HFFc6 (cell line): ENCODE measurements at regions not wholly inside any gene's neighbourhood (a gene's known extent, or its start where the extent isn't known, plus 50 kb on each side); places are given as distances from the start of the nearest gene placed in this dataset.

Experiments
- DNase-seq: peaks from one replicate; pipeline ENCODE4 v3.0.0-alpha.2; 2018
- H3K27ac Mint-ChIP-seq: 2 replicates; pipeline ENCODE4 v1.8.0; 2020; ENCODE audit warnings: mild to moderate bottlenecking, mixed read lengths
- H3K27me3 Mint-ChIP-seq: 2 replicates; pipeline ENCODE4 v1.8.0; 2021; ENCODE audit warnings: mild to moderate bottlenecking, moderate library complexity, mixed read lengths; ENCODE audit not compliant: insufficient read depth
- H3K36me3 Mint-ChIP-seq: 2 replicates; pipeline ENCODE4 v1.8.0; 2021; ENCODE audit warnings: low read depth, mixed read lengths
- H3K4me1 Mint-ChIP-seq: 2 replicates; pipeline ENCODE4 v1.8.0; 2020; ENCODE audit warnings: low read depth, mixed read lengths
- H3K4me3 Mint-ChIP-seq: 2 replicates; pipeline ENCODE4 v1.8.0; 2020; ENCODE audit warnings: mild to moderate bottlenecking, moderate library complexity, mixed read lengths
- H3K9me3 Mint-ChIP-seq: 2 replicates; pipeline ENCODE4 v1.8.0; 2020; ENCODE audit warnings: mild to moderate bottlenecking, mixed read lengths
- TF ChIP-seq, protein P1 (sequence below): fragments of 200-600 bp; sonication (generic); IDR thresholded peaks from 2 replicates; pipeline ENCODE4 v1.5.0; 2021; ENCODE audit warnings: antibody characterized with exemption, mild to moderate bottlenecking

DNA sequence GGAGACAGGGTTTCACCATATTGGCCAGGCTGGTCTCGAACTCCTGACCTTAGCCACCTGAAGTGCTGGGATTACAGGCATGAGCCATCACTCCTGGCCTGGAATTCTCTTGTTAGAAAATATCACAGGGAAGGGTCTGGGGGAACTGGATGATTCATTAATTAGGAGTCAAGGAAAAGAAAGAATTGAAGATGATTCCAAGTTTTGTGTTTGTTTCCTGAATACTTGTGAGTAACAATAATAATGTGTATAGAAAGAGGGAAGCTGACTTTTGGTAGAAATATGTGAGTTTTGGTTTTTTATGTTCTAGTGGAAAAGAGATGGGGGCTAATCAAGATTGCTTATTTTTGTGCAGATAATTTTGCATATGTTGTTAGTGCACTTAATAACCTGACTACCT is 77.3 kb upstream of the CLNK start:
- TF ChIP-seq, protein P1, sequence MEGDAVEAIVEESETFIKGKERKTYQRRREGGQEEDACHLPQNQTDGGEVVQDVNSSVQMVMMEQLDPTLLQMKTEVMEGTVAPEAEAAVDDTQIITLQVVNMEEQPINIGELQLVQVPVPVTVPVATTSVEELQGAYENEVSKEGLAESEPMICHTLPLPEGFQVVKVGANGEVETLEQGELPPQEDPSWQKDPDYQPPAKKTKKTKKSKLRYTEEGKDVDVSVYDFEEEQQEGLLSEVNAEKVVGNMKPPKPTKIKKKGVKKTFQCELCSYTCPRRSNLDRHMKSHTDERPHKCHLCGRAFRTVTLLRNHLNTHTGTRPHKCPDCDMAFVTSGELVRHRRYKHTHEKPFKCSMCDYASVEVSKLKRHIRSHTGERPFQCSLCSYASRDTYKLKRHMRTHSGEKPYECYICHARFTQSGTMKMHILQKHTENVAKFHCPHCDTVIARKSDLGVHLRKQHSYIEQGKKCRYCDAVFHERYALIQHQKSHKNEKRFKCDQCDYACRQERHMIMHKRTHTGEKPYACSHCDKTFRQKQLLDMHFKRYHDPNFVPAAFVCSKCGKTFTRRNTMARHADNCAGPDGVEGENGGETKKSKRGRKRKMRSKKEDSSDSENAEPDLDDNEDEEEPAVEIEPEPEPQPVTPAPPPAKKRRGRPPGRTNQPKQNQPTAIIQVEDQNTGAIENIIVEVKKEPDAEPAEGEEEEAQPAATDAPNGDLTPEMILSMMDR, result no peak
- no peak overlapping the region; the same call in 1 of the 2 replicates for H3K4me3 Mint-ChIP-seq
- peaks cover 3% of the 10 kb centered on the region; the same call in 1 of the 2 replicates for H3K27me3 Mint-ChIP-seq
- peak; percentile 36 for DNase-seq
- no peaks in the 10 kb centered on the region for H3K9me3 Mint-ChIP-seq
- no peaks in the 10 kb centered on the region for H3K36me3 Mint-ChIP-seq
- peaks cover 25% of the 10 kb centered on the region for H3K4me1 Mint-ChIP-seq
- peak overlapping the region; percentile 53 for H3K27ac Mint-ChIP-seq

DNA sequence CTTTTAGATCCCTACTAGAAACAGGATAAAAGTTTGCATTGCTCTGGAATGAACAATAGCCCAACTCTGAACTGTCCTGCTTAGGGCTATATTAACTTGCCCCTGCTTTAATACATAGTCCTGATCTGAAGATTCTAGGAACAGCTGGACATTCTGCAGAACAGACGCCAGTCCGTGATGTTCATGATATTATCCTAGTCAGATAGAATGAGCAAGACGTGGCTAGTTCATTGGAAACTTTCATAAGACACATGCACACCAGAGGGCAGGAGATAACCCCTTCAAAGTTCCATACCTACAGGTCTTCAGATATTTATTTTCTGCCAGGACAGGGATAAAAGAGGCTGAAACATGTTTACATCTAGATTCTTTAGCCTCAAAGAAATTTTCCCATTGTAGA is 75.5 kb upstream of the CLNK start:
- Mint-ChIP-seq H3K4me1 (peaks cover 25% of the 10 kb centered on the region), H3K36me3 (no peaks in the 10 kb centered on the region), H3K9me3 (no peaks in the 10 kb centered on the region), H3K27ac (no peak overlapping the region), H3K27me3 (no peaks in the 10 kb centered on the region), H3K4me3 (no peak overlapping the region)
- TF ChIP-seq, protein P1, result no peak
- DNase-seq, result no peak

DNA sequence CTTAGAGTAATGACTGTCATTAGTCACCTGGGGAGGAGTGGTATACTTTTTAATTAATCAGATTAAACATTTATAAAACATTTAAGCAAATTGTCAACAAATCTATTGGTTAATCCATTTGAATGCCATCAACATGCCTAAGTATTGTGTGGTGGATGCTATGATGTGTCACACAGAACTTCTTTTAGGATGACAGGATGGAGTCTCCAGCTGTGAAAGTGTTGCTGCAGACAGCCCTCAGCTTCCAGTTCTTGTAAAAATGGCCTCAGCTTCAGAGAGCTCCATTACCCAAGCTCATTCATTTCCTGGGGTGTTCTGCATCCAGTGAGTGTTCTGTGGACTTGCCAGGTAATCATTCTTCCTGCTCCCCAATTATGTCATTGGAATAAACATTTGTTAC is 74.3 kb upstream of the CLNK start:
- H3K27ac Mint-ChIP-seq, result no peak overlapping the region

DNA sequence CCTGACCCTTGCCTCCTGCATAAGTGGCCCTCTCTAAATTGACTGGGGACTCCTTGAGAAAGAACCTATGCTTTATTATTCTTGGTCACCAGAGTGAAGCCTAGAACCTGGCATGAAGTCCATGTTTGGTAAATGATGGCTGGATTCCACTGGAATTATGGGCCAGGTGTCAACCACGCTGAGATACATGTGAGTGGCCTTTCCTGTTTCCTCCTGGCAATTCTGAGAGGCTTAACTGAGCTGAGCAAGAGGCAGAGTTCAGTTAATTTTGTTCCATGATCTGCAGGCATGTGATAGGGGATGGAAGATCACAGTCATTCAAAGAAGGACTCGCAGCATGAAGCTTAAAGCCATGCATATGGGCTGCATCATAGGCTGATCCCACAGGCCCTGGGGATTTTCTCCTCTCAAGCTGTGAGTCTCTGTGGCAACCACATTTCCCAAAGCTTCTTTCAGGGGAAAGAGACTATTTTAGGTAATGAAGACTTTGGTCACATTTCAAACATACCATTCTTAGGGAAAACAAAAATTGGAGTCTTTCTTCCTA is 69.4 kb upstream of the CLNK start:
- no peak for DNase-seq
- TF ChIP-seq, protein P1, result no peak

More for the DNA sequence above, 74.3 kb upstream of the CLNK start:
- H3K27me3 Mint-ChIP-seq, result no peaks in the 10 kb centered on the region
- DNase-seq, result no peak
- no peak overlapping the region for H3K4me3 Mint-ChIP-seq
- H3K4me1 Mint-ChIP-seq, result peaks cover 25% of the 10 kb centered on the region
- no peaks in the 10 kb centered on the region for H3K36me3 Mint-ChIP-seq
- TF ChIP-seq, protein P1, result no peak
- no peaks in the 10 kb centered on the region for H3K9me3 Mint-ChIP-seq

DNA sequence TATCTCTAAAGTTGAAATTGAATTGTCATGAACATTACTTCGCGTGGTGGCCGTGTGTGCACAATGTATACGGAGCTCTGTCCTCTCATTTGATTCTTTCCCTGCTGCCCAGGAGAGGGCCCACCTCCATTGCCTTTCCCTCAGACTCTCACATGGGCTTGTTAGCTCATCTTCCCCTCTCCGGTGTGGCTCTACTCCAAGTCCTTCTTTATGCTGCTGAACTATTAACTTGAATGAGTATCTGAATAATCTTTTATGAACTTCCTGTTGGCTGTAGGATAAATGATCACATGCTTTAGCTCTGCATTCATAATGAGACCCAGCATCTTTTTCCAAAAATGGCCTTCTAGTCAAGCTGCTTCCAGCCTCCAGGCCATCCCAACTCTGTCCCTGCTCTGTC is 68.8 kb upstream of the CLNK start:
- no peaks in the 10 kb centered on the region for H3K4me1 Mint-ChIP-seq
- no peaks in the 10 kb centered on the region for H3K9me3 Mint-ChIP-seq
- DNase-seq, result no peak
- H3K4me3 Mint-ChIP-seq, result no peak overlapping the region
- TF ChIP-seq, protein P1, result no peak
- H3K27me3 Mint-ChIP-seq, result no peaks in the 10 kb centered on the region; the same call in 1 of the 2 replicates
- H3K27ac Mint-ChIP-seq, result no peak overlapping the region
- H3K36me3 Mint-ChIP-seq, result no peaks in the 10 kb centered on the region

More for the DNA sequence above, 69.4 kb upstream of the CLNK start:
- Mint-ChIP-seq H3K27me3 (no peaks in the 10 kb centered on the region), H3K4me3 (no peak overlapping the region), H3K9me3 (no peaks in the 10 kb centered on the region), H3K27ac (no peak overlapping the region), H3K36me3 (no peaks in the 10 kb centered on the region), H3K4me1 (no peaks in the 10 kb centered on the region)
